ENCODE measurements at regions not wholly inside any gene's neighbourhood (a gene's known extent, or its start where the extent isn't known, plus 50 kb on each side); places are given as distances from the start of the nearest gene placed in this dataset.
"Not testable (repeated sequence)": the region's sequence is repeated elsewhere in the genome, so short reads cannot be mapped to it uniquely, and the experiment has no call there.

GRCh38 chr9:97773091-97773490, 76.0 kb upstream of the XPA start:
- no peaks in the 10 kb centered on the region for H3K4me1 ChIP-seq (ENCODE audit: insufficient read depth)
- H3K27ac ChIP-seq: no peak overlapping the region
- 90% methylated on average over 3 of the region's 3 CpGs for WGBS (ENCODE audit: low lambda C conversion rate, missing lambda C conversion rate)
- no peaks in the 10 kb centered on the region for H3K9me2 ChIP-seq (replicated peaks; ENCODE audit: insufficient read depth)
- no peaks in the 10 kb centered on the region for H4K20me1 ChIP-seq (ENCODE audit: insufficient read depth, poor library complexity, severe bottlenecking)
- no peaks in the 10 kb centered on the region for H3K27me3 ChIP-seq
- no peaks in the 10 kb centered on the region for H3K9me3 ChIP-seq (ENCODE audit: low read depth)
- H3K4me2 ChIP-seq: no peak overlapping the region
- no peak overlapping the region for H3K4me3 ChIP-seq
- H3K79me2 ChIP-seq: no peaks in the 10 kb centered on the region
- no peaks in the 10 kb centered on the region for H3K36me3 ChIP-seq (replicated peaks; ENCODE audit: insufficient read depth, low read depth)
- DNase-seq (ENCODE audit: low spot score): no peak
- TF ChIP-seq CTCF (IDR thresholded peaks at IDR 0.05; ENCODE audit: poor library complexity) (no peak), EZH2 (IDR thresholded peaks at IDR 0.05; ENCODE audit: borderline replicate concordance) (no peak), EZH2phosphoT487 (IDR thresholded peaks at IDR 0.05; ENCODE audit: low read depth, severe bottlenecking, unreplicated experiment) (no peak)
- no peak overlapping the region for H2AFZ ChIP-seq

DNA sequence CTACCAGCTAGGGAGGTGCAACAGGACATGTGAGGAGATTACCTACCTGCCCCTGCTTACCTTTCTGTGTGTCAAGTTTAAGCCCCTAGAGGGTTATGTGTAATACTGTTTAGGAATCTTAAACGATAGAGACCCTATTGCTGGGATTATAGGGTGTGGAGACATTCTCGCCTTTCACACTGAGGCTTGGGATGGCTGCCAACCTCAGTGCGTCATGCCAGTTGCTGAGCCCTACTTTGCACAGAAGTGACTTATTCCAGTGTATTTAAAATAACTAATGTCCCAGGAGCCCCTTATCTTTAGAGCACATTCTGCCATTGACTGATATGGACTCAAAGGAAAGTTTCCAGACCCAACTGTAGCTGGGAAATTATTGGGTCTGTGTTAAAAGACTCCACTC, 76.6 kb upstream of the XPA start:
- H3K27me3 ChIP-seq: no peaks in the 10 kb centered on the region
- no peak overlapping the region for H3K4me2 ChIP-seq
- H2AFZ ChIP-seq: no peak overlapping the region
- H3K79me2 ChIP-seq: no peaks in the 10 kb centered on the region
- H3K4me3 ChIP-seq: no peak overlapping the region
- no peaks in the 10 kb centered on the region for H3K9me2 ChIP-seq (replicated peaks; ENCODE audit: insufficient read depth)
- H3K27ac ChIP-seq: no peak overlapping the region
- 74% methylated on average over 3 of the region's 3 CpGs for WGBS (ENCODE audit: low lambda C conversion rate, missing lambda C conversion rate)
- no peaks in the 10 kb centered on the region for H3K36me3 ChIP-seq (replicated peaks; ENCODE audit: insufficient read depth, low read depth)
- H3K9me3 ChIP-seq (ENCODE audit: low read depth): no peaks in the 10 kb centered on the region
- no peak for DNase-seq (ENCODE audit: low spot score)
- H3K4me1 ChIP-seq (ENCODE audit: insufficient read depth): no peaks in the 10 kb centered on the region
- no peaks in the 10 kb centered on the region for H4K20me1 ChIP-seq (ENCODE audit: insufficient read depth, poor library complexity, severe bottlenecking)
- no peak for TF ChIP-seq CTCF (IDR thresholded peaks at IDR 0.05; ENCODE audit: poor library complexity)
- no peak for TF ChIP-seq EZH2 (IDR thresholded peaks at IDR 0.05; ENCODE audit: borderline replicate concordance)
- no peak for TF ChIP-seq EZH2phosphoT487 (IDR thresholded peaks at IDR 0.05; ENCODE audit: low read depth, severe bottlenecking, unreplicated experiment)

DNA sequence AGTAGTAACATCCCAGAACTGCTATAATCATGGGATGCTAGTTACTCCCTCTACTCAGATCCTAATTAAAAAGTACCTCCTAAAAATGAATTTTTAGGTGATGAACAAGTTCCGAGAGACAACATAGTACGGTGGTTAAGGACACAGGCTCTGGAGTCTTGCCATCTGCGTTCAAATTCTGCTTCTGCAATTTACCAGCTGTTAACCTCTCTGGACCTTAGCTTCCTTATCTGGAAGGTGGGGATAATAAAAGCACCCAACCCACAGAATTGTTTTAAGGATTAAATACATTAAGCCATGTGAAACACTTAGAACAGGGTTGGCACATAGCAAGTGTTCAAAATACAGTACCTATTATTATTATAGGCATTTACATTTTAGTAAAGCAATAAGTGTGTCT, 77.5 kb upstream of the XPA start:
- 70% methylated on average over 3 of the region's 3 CpGs for WGBS (ENCODE audit: low lambda C conversion rate, missing lambda C conversion rate)
- no peaks in the 10 kb centered on the region for H3K9me2 ChIP-seq (replicated peaks; ENCODE audit: insufficient read depth)
- H3K4me3 ChIP-seq: no peak overlapping the region
- H3K9me3 ChIP-seq (ENCODE audit: low read depth): no peaks in the 10 kb centered on the region
- H2AFZ ChIP-seq: no peak overlapping the region
- no peak overlapping the region for H3K27ac ChIP-seq
- DNase-seq (ENCODE audit: low spot score): no peak
- no peaks in the 10 kb centered on the region for H3K27me3 ChIP-seq
- no peaks in the 10 kb centered on the region for H3K79me2 ChIP-seq
- H4K20me1 ChIP-seq (ENCODE audit: insufficient read depth, poor library complexity, severe bottlenecking): no peaks in the 10 kb centered on the region
- no peak for TF ChIP-seq EZH2 (IDR thresholded peaks at IDR 0.05; ENCODE audit: borderline replicate concordance)
- no peak for TF ChIP-seq CTCF (IDR thresholded peaks at IDR 0.05; ENCODE audit: poor library complexity)
- no peak for TF ChIP-seq EZH2phosphoT487 (IDR thresholded peaks at IDR 0.05; ENCODE audit: low read depth, severe bottlenecking, unreplicated experiment)
- no peaks in the 10 kb centered on the region for H3K4me1 ChIP-seq (ENCODE audit: insufficient read depth)
- H3K36me3 ChIP-seq (replicated peaks; ENCODE audit: insufficient read depth, low read depth): no peaks in the 10 kb centered on the region
- no peak overlapping the region for H3K4me2 ChIP-seq

DNA sequence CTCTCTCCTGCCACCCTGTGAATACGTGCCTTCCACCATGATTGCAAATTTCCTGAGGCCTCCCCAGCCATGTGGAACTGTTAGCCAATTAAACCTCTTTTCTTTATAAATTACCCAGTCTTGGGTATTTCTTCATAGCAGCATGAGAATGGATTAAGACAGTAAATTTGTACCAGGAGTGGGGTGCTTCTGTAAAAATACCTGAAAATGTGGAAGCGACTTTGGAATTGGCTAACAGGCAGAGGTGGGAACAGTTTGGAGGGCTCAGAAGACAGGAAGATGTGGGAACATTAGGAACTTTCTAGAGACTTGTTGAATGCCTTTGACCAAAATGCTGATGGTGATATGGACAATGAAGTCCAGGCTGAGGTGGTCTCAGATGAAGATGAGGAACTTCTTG, 74.3 kb upstream of the FOXE1 start:
- WGBS (ENCODE audit: low lambda C conversion rate, missing lambda C conversion rate): 83% methylated on average over 2 of the region's 2 CpGs
- H3K79me2 ChIP-seq; H3K27me3 ChIP-seq; H2AFZ ChIP-seq; H3K27ac ChIP-seq; H3K9me2 ChIP-seq (replicated peaks; ENCODE audit: insufficient read depth); H3K4me2 ChIP-seq; DNase-seq (ENCODE audit: low spot score); H3K36me3 ChIP-seq (replicated peaks; ENCODE audit: insufficient read depth, low read depth); H3K4me3 ChIP-seq; H3K9me3 ChIP-seq (ENCODE audit: low read depth); H4K20me1 ChIP-seq (ENCODE audit: insufficient read depth, poor library complexity, severe bottlenecking); H3K4me1 ChIP-seq (ENCODE audit: insufficient read depth): not testable (repeated sequence)

All from hepatocyte (in vitro differentiated cells).